Mammary epithelial cell (primary cell): ENCODE measurements at regions not wholly inside any gene's neighbourhood (a gene's known extent, or its start where the extent isn't known, plus 50 kb on each side); places are given as distances from the start of the nearest gene placed in this dataset.

ENCODE experiments used
- CTCF ChIP-seq, 2 donors: IDR thresholded peaks in 1 of 2; conservative IDR thresholded peaks in 1 of 2; 2 replicates each; pipeline ENCODE4 v1.5.1; 2011 to 2012; ENCODE audit warnings: inconsistent platforms in 2 of 2, low read length in 2 of 2, mild to moderate bottlenecking in 2 of 2, control low read depth in 1 of 2, low read depth in 1 of 2; ENCODE audit not compliant: insufficient read depth in 1 of 2; ENCODE audit errors: extremely low read depth in 1 of 2
- EZH2 ChIP-seq: IDR thresholded peaks from 2 replicates; pipeline ENCODE4 v1.6.1; 2012; ENCODE audit warnings: low read length, inconsistent platforms, borderline replicate concordance

- no peak for TF ChIP-seq CTCF (conservative IDR thresholded peaks at IDR 0.05 in 1 of 2, IDR thresholded peaks at IDR 0.05 in 1 of 2; ENCODE audit: extremely low read depth in 1 of 2, insufficient read depth in 1 of 2, low read depth in 1 of 2, low read length in 2 of 2)
- no peak for TF ChIP-seq EZH2
Observed at GRCh38 chr21:35448876-35449599, 399.9 kb upstream of the RUNX1 start.
